ENCODE measurements at regions not wholly inside any gene's neighbourhood (a gene's known extent, or its start where the extent isn't known, plus 50 kb on each side); places are given as distances from the start of the nearest gene placed in this dataset.

- Histone ChIP-seq H3K27me3 (ENCODE audit: low read depth, low read length) (no peaks in the 10 kb centered on the region), H3K27ac (ENCODE audit: low read length) (no peak overlapping the region), H3K4me3 (ENCODE audit: low read depth in 1 of 2, low read length in 2 of 2) (no peak overlapping the region), H3K4me1 (ENCODE audit: control insufficient read depth in 1 of 2, insufficient read depth in 2 of 2, low read length in 2 of 2) (no peaks in the 10 kb centered on the region), H3K36me3 (ENCODE audit: control insufficient read depth in 1 of 2, insufficient read depth in 2 of 2, low read length in 2 of 2) (no peaks in the 10 kb centered on the region), H3K9me3 (ENCODE audit: control insufficient read depth in 1 of 2, low read length in 2 of 2) (no peaks in the 10 kb centered on the region)
These were observed 484.0 kb downstream of the OLFM4 start for GRCh38 chr13:53512635-53513034.

GRCh38 chr13:53513226-53513625 lies 484.6 kb downstream of the OLFM4 start:
- no peak overlapping the region for H3K4me3 ChIP-seq (ENCODE audit: low read depth in 1 of 2, low read length in 2 of 2)
- H3K4me1 ChIP-seq (ENCODE audit: control insufficient read depth in 1 of 2, insufficient read depth in 2 of 2, low read length in 2 of 2): no peaks in the 10 kb centered on the region
- H3K27ac ChIP-seq (ENCODE audit: low read length): no peak overlapping the region
- no peaks in the 10 kb centered on the region for H3K27me3 ChIP-seq (ENCODE audit: low read depth, low read length)
- H3K36me3 ChIP-seq (ENCODE audit: control insufficient read depth in 1 of 2, insufficient read depth in 2 of 2, low read length in 2 of 2): no peaks in the 10 kb centered on the region
- no peaks in the 10 kb centered on the region for H3K9me3 ChIP-seq (ENCODE audit: control insufficient read depth in 1 of 2, low read length in 2 of 2)

GRCh38 chr13:53520132-53520531 lies 491.5 kb downstream of the OLFM4 start:
- Histone ChIP-seq H3K4me3 (ENCODE audit: low read depth in 1 of 2, low read length in 2 of 2) (no peak overlapping the region), H3K9me3 (ENCODE audit: control insufficient read depth in 1 of 2, low read length in 2 of 2) (no peaks in the 10 kb centered on the region), H3K36me3 (ENCODE audit: control insufficient read depth in 1 of 2, insufficient read depth in 2 of 2, low read length in 2 of 2) (no peaks in the 10 kb centered on the region), H3K4me1 (ENCODE audit: control insufficient read depth in 1 of 2, insufficient read depth in 2 of 2, low read length in 2 of 2) (no peaks in the 10 kb centered on the region), H3K27ac (ENCODE audit: low read length) (no peak overlapping the region), H3K27me3 (ENCODE audit: low read depth, low read length) (no peaks in the 10 kb centered on the region)

- no peak overlapping the region for H3K27ac ChIP-seq (ENCODE audit: low read length)
These were observed 493.4 kb downstream of the OLFM4 start for GRCh38 chr13:53522034-53522433.

GRCh38 chr13:53537586-53537985 lies 509.0 kb downstream of the OLFM4 start:
- peaks cover 0 to 2% of the 10 kb centered on the region in 2 donors for H3K9me3 ChIP-seq (ENCODE audit: control insufficient read depth in 1 of 2, low read length in 2 of 2)
- H3K4me3 ChIP-seq (ENCODE audit: low read depth in 1 of 2, low read length in 2 of 2): no peak overlapping the region
- H3K27me3 ChIP-seq (ENCODE audit: low read depth, low read length): no peaks in the 10 kb centered on the region
- no peak overlapping the region for H3K27ac ChIP-seq (ENCODE audit: low read length)
- no peaks in the 10 kb centered on the region for H3K4me1 ChIP-seq (ENCODE audit: control insufficient read depth in 1 of 2, insufficient read depth in 2 of 2, low read length in 2 of 2)
- no peaks in the 10 kb centered on the region for H3K36me3 ChIP-seq (ENCODE audit: control insufficient read depth in 1 of 2, insufficient read depth in 2 of 2, low read length in 2 of 2)

More at GRCh38 chr13:53522034-53522433, 493.4 kb downstream of the OLFM4 start:
- Histone ChIP-seq H3K9me3 (ENCODE audit: control insufficient read depth in 1 of 2, low read length in 2 of 2) (no peaks in the 10 kb centered on the region), H3K27me3 (ENCODE audit: low read depth, low read length) (no peaks in the 10 kb centered on the region), H3K4me3 (ENCODE audit: low read depth in 1 of 2, low read length in 2 of 2) (no peak overlapping the region), H3K4me1 (ENCODE audit: control insufficient read depth in 1 of 2, insufficient read depth in 2 of 2, low read length in 2 of 2) (no peaks in the 10 kb centered on the region), H3K36me3 (ENCODE audit: control insufficient read depth in 1 of 2, insufficient read depth in 2 of 2, low read length in 2 of 2) (no peaks in the 10 kb centered on the region)

- no peaks in the 10 kb centered on the region for H3K36me3 ChIP-seq (ENCODE audit: control insufficient read depth in 1 of 2, insufficient read depth in 2 of 2, low read length in 2 of 2)
These were observed 516.8 kb downstream of the OLFM4 start for GRCh38 chr13:53545340-53545941.

GRCh38 chr13:53560556-53560955 lies 531.9 kb downstream of the OLFM4 start:
- no peak overlapping the region for H3K27ac ChIP-seq (ENCODE audit: low read length)
- H3K9me3 ChIP-seq (ENCODE audit: control insufficient read depth in 1 of 2, low read length in 2 of 2): no peaks in the 10 kb centered on the region
- H3K4me1 ChIP-seq (ENCODE audit: control insufficient read depth in 1 of 2, insufficient read depth in 2 of 2, low read length in 2 of 2): no peaks in the 10 kb centered on the region
- H3K4me3 ChIP-seq (ENCODE audit: low read depth in 1 of 2, low read length in 2 of 2): no peak overlapping the region
- H3K36me3 ChIP-seq (ENCODE audit: control insufficient read depth in 1 of 2, insufficient read depth in 2 of 2, low read length in 2 of 2): no peaks in the 10 kb centered on the region
- H3K27me3 ChIP-seq (ENCODE audit: low read depth, low read length): no peaks in the 10 kb centered on the region

More at GRCh38 chr13:53545340-53545941, 516.8 kb downstream of the OLFM4 start:
- H3K27me3 ChIP-seq (ENCODE audit: low read depth, low read length): no peaks in the 10 kb centered on the region
- H3K4me1 ChIP-seq (ENCODE audit: control insufficient read depth in 1 of 2, insufficient read depth in 2 of 2, low read length in 2 of 2): no peaks in the 10 kb centered on the region
- no peak overlapping the region for H3K4me3 ChIP-seq (ENCODE audit: low read depth in 1 of 2, low read length in 2 of 2)
- peaks cover 0 to 11% of the 10 kb centered on the region in 2 donors for H3K9me3 ChIP-seq (ENCODE audit: control insufficient read depth in 1 of 2, low read length in 2 of 2)
- no peak overlapping the region for H3K27ac ChIP-seq (ENCODE audit: low read length)

GRCh38 chr13:53562419-53562818 lies 533.8 kb downstream of the OLFM4 start:
- Histone ChIP-seq H3K4me3 (ENCODE audit: low read depth in 1 of 2, low read length in 2 of 2) (no peak overlapping the region), H3K27ac (ENCODE audit: low read length) (no peak overlapping the region), H3K9me3 (ENCODE audit: control insufficient read depth in 1 of 2, low read length in 2 of 2) (no peaks in the 10 kb centered on the region), H3K4me1 (ENCODE audit: control insufficient read depth in 1 of 2, insufficient read depth in 2 of 2, low read length in 2 of 2) (no peaks in the 10 kb centered on the region), H3K27me3 (ENCODE audit: low read depth, low read length) (no peaks in the 10 kb centered on the region), H3K36me3 (ENCODE audit: control insufficient read depth in 1 of 2, insufficient read depth in 2 of 2, low read length in 2 of 2) (no peaks in the 10 kb centered on the region)

- Histone ChIP-seq H3K4me3 (ENCODE audit: low read depth in 1 of 2, low read length in 2 of 2) (no peak overlapping the region), H3K27ac (ENCODE audit: low read length) (no peak overlapping the region), H3K9me3 (ENCODE audit: control insufficient read depth in 1 of 2, low read length in 2 of 2) (no peaks in the 10 kb centered on the region), H3K27me3 (ENCODE audit: low read depth, low read length) (no peaks in the 10 kb centered on the region), H3K36me3 (ENCODE audit: control insufficient read depth in 1 of 2, insufficient read depth in 2 of 2, low read length in 2 of 2) (no peaks in the 10 kb centered on the region), H3K4me1 (ENCODE audit: control insufficient read depth in 1 of 2, insufficient read depth in 2 of 2, low read length in 2 of 2) (no peaks in the 10 kb centered on the region)
These were observed 539.9 kb downstream of the OLFM4 start for GRCh38 chr13:53568491-53568890.

GRCh38 chr13:53569453-53569852 lies 540.8 kb downstream of the OLFM4 start:
- no peak overlapping the region for H3K4me3 ChIP-seq (ENCODE audit: low read depth in 1 of 2, low read length in 2 of 2)
- H3K27me3 ChIP-seq (ENCODE audit: low read depth, low read length): no peaks in the 10 kb centered on the region
- H3K4me1 ChIP-seq (ENCODE audit: control insufficient read depth in 1 of 2, insufficient read depth in 2 of 2, low read length in 2 of 2): no peaks in the 10 kb centered on the region
- H3K36me3 ChIP-seq (ENCODE audit: control insufficient read depth in 1 of 2, insufficient read depth in 2 of 2, low read length in 2 of 2): no peaks in the 10 kb centered on the region
- H3K9me3 ChIP-seq (ENCODE audit: control insufficient read depth in 1 of 2, low read length in 2 of 2): no peaks in the 10 kb centered on the region
- H3K27ac ChIP-seq (ENCODE audit: low read length): no peak overlapping the region

GRCh38 chr13:53601113-53601512 lies 572.5 kb downstream of the OLFM4 start:
- no peaks in the 10 kb centered on the region for H3K4me1 ChIP-seq (ENCODE audit: control insufficient read depth in 1 of 2, insufficient read depth in 2 of 2, low read length in 2 of 2)
- H3K36me3 ChIP-seq (ENCODE audit: control insufficient read depth in 1 of 2, insufficient read depth in 2 of 2, low read length in 2 of 2): no peaks in the 10 kb centered on the region
- H3K9me3 ChIP-seq (ENCODE audit: control insufficient read depth in 1 of 2, low read length in 2 of 2): no peaks in the 10 kb centered on the region
- H3K27ac ChIP-seq (ENCODE audit: low read length): no peak overlapping the region
- H3K4me3 ChIP-seq (ENCODE audit: low read depth in 1 of 2, low read length in 2 of 2): no peak overlapping the region
- H3K27me3 ChIP-seq (ENCODE audit: low read depth, low read length): no peaks in the 10 kb centered on the region

- H3K4me1 ChIP-seq (ENCODE audit: control insufficient read depth in 1 of 2, insufficient read depth in 2 of 2, low read length in 2 of 2): no peaks in the 10 kb centered on the region
- no peak overlapping the region for H3K4me3 ChIP-seq (ENCODE audit: low read depth in 1 of 2, low read length in 2 of 2)
- no peaks in the 10 kb centered on the region for H3K36me3 ChIP-seq (ENCODE audit: control insufficient read depth in 1 of 2, insufficient read depth in 2 of 2, low read length in 2 of 2)
- no peaks in the 10 kb centered on the region for H3K27me3 ChIP-seq (ENCODE audit: low read depth, low read length)
- H3K9me3 ChIP-seq (ENCODE audit: control insufficient read depth in 1 of 2, low read length in 2 of 2): no peaks in the 10 kb centered on the region
- no peak overlapping the region for H3K27ac ChIP-seq (ENCODE audit: low read length)
These were observed 576.7 kb downstream of the OLFM4 start for GRCh38 chr13:53605326-53605725.
